Ecto neural progenitor cell (in vitro differentiated cells): ENCODE measurements at regions not wholly inside any gene's neighbourhood (a gene's known extent, or its start where the extent isn't known, plus 50 kb on each side); places are given as distances from the start of the nearest gene placed in this dataset.
"Not testable (repeated sequence)": the region's sequence is repeated elsewhere in the genome, so short reads cannot be mapped to it uniquely, and the experiment has no call there.

Experiments used
- DNase-seq: peaks from one replicate; pipeline ENCODE4 v3.0.0-alpha.2; 2018; ENCODE audit warnings: low spot score

- no peak for DNase-seq
Observed at GRCh38 chr2:120498576-120499394, 152.8 kb downstream of the INHBB start.

- no peak for DNase-seq
Observed at GRCh38 chr2:120499784-120500495, 154.0 kb downstream of the INHBB start.

GRCh38 chr2:120501591-120501990 is 155.7 kb downstream of the INHBB start:
- no peak for DNase-seq

- no peak for DNase-seq
Observed at GRCh38 chr2:120502357-120502756, 156.4 kb downstream of the INHBB start.

GRCh38 chr2:120502761-120503160 is 156.8 kb downstream of the INHBB start:
- no peak for DNase-seq

- no peak for DNase-seq
Observed at GRCh38 chr2:120503206-120503792, 157.4 kb downstream of the INHBB start.

GRCh38 chr2:120503793-120504571 is 158.0 kb downstream of the INHBB start:
- DNase-seq: no peak

- DNase-seq: no peak
Observed at GRCh38 chr2:120504936-120505705, 159.2 kb downstream of the INHBB start.

- no peak for DNase-seq
Observed at GRCh38 chr2:120508567-120509041, 162.7 kb downstream of the INHBB start.

GRCh38 chr2:120509213-120509815 is 163.4 kb downstream of the INHBB start:
- no peak for DNase-seq

- no peak for DNase-seq
Observed at GRCh38 chr2:120509991-120510735, 164.2 kb downstream of the INHBB start.

- no peak for DNase-seq
Observed at GRCh38 chr2:120510751-120511395, 164.9 kb downstream of the INHBB start.

- DNase-seq: no peak
Observed at GRCh38 chr2:120511536-120511935, 165.6 kb downstream of the INHBB start.

GRCh38 chr2:120511947-120512710 is 166.2 kb downstream of the INHBB start:
- no peak for DNase-seq

GRCh38 chr2:120513776-120514357 is 167.9 kb downstream of the INHBB start:
- no peak for DNase-seq

GRCh38 chr2:120514521-120514920 is 168.6 kb downstream of the INHBB start:
- no peak for DNase-seq

- not testable (repeated sequence) for DNase-seq
Observed at GRCh38 chr2:120515066-120515758, 169.3 kb downstream of the INHBB start.
